HEK293 (cell line): ENCODE measurements at regions not wholly inside any gene's neighbourhood (a gene's known extent, or its start where the extent isn't known, plus 50 kb on each side); places are given as distances from the start of the nearest gene placed in this dataset.

Experiments
- CTCF ChIA-PET: fragments of 350-600 bp; formaldehyde crosslinking; extraction: SDS; loops from one replicate; lab custom pipeline; 2021; ENCODE audit warnings: antibody characterized with exemption; lab: Yijun Ruan, JAX
- POLR2A ChIA-PET: fragments of 300-600 bp; formaldehyde crosslinking; extraction: SDS; loops from one replicate; lab custom pipeline; 2020; ENCODE audit warnings: antibody characterized with exemption, inconsistent platforms; lab: Yijun Ruan, JAX
- H3K27ac ChIP-seq: fragments of 200-500 bp; sonication (Bioruptor generic); 2 replicates; pipeline ENCODE4 v1.5.1; 2014; ENCODE audit warnings: low read depth, low read length, control low read depth, inconsistent platforms; ENCODE audit errors: extremely low read depth
- H3K36me3 ChIP-seq, 2 experiments: fragments of 200-500 bp in 1 of 2; sonication (Bioruptor generic) in 1 of 2; 1 replicate in 1 of 2; 2 replicates in 1 of 2; pipeline ENCODE4 v1.5.1; 2014 to 2017; ENCODE audit warnings: inconsistent platforms in 2 of 2, low read length in 2 of 2; ENCODE audit not compliant: control insufficient read depth in 2 of 2, insufficient read depth in 1 of 2
- H3K4me1 ChIP-seq: fragments of 200-500 bp; sonication (Bioruptor generic); 2 replicates; pipeline ENCODE4 v1.5.1; 2014; ENCODE audit warnings: mild to moderate bottlenecking, low read length, inconsistent platforms; ENCODE audit not compliant: control insufficient read depth, insufficient read depth
- H3K4me3 ChIP-seq: 2 replicates; pipeline ENCODE4 v1.5.1; 2011; ENCODE audit warnings: low read depth, mild to moderate bottlenecking, control low read depth, low read length, moderate library complexity
- H3K9me3 ChIP-seq: fragments of 200-500 bp; sonication (Bioruptor generic); 2 replicates; pipeline ENCODE4 v1.5.1; 2014; ENCODE audit warnings: low read depth, low read length, inconsistent platforms; ENCODE audit not compliant: control insufficient read depth, insufficient read depth
- FEZF1 ChIP-seq: fragments of 450-650 bp; formaldehyde crosslinking; IDR thresholded peaks from 2 replicates; pipeline ENCODE4 v1.5.1; 2016; ENCODE audit warnings: missing biosample characterization, missing genetic modification characterization
- GLIS2 ChIP-seq: fragments of 450-650 bp; formaldehyde crosslinking; IDR thresholded peaks from 2 replicates; pipeline ENCODE4 v1.5.1; 2016; ENCODE audit warnings: missing biosample characterization, missing genetic modification characterization
- KLF16 ChIP-seq: fragments of 450-650 bp; formaldehyde crosslinking; IDR thresholded peaks from 2 replicates; pipeline ENCODE4 v1.5.1; 2017; ENCODE audit warnings: missing biosample characterization, missing genetic modification characterization
- SP7 ChIP-seq: fragments of 450-650 bp; formaldehyde crosslinking; IDR thresholded peaks from 2 replicates; pipeline ENCODE4 v1.5.1; 2016; ENCODE audit warnings: missing biosample characterization, missing genetic modification characterization
- TSHZ1 ChIP-seq: fragments of 450-650 bp; formaldehyde crosslinking; IDR thresholded peaks from 2 replicates; pipeline ENCODE4 v1.5.1; 2016; ENCODE audit warnings: missing biosample characterization, missing genetic modification characterization, borderline replicate concordance
- ZBTB26 ChIP-seq: fragments of 450-650 bp; formaldehyde crosslinking; optimal IDR thresholded peaks from 2 replicates; pipeline ENCODE3; 2016; ENCODE audit warnings: missing biosample characterization, mild to moderate bottlenecking, missing genetic modification characterization
- ZEB2 ChIP-seq: fragments of 450-650 bp; formaldehyde crosslinking; IDR thresholded peaks from 2 replicates; pipeline ENCODE4 v1.5.1; 2016; ENCODE audit warnings: missing biosample characterization, missing genetic modification characterization
- ZFP3 ChIP-seq: fragments of 450-650 bp; formaldehyde crosslinking; IDR thresholded peaks from 2 replicates; pipeline ENCODE4 v1.5.1; 2016; ENCODE audit warnings: low read depth, missing biosample characterization, missing genetic modification characterization
- ZFP41 ChIP-seq: fragments of 450-650 bp; formaldehyde crosslinking; IDR thresholded peaks from 2 replicates; pipeline ENCODE4 v1.5.1; 2016; ENCODE audit warnings: missing biosample characterization, missing genetic modification characterization, borderline replicate concordance
- ZNF112 ChIP-seq: fragments of 450-650 bp; formaldehyde crosslinking; IDR thresholded peaks from 2 replicates; pipeline ENCODE4 v1.5.0; 2017; ENCODE audit warnings: missing biosample characterization, missing genetic modification characterization
- ZNF221 ChIP-seq: fragments of 450-650 bp; formaldehyde crosslinking; IDR thresholded peaks from 2 replicates; pipeline ENCODE4 v1.5.1; 2017; ENCODE audit warnings: missing biosample characterization, missing genetic modification characterization, borderline replicate concordance
- ZNF354C ChIP-seq: fragments of 450-650 bp; formaldehyde crosslinking; IDR thresholded peaks from 2 replicates; pipeline ENCODE4 v1.5.1; 2016; ENCODE audit warnings: missing biosample characterization, missing genetic modification characterization, low read depth, borderline replicate concordance
- ZNF416 ChIP-seq: fragments of 450-650 bp; formaldehyde crosslinking; IDR thresholded peaks from 2 replicates; pipeline ENCODE4 v1.5.1; 2016; ENCODE audit warnings: missing biosample characterization, missing genetic modification characterization
- ZNF488 ChIP-seq: fragments of 450-650 bp; formaldehyde crosslinking; IDR thresholded peaks from 2 replicates; pipeline ENCODE4 v1.5.1; 2016; ENCODE audit warnings: missing biosample characterization, missing genetic modification characterization
- ZNF530 ChIP-seq: fragments of 450-650 bp; formaldehyde crosslinking; IDR thresholded peaks from 2 replicates; pipeline ENCODE4 v1.5.1; 2016; ENCODE audit warnings: low read depth, missing biosample characterization, missing genetic modification characterization
- ZNF621 ChIP-seq: fragments of 450-650 bp; formaldehyde crosslinking; IDR thresholded peaks from 2 replicates; pipeline ENCODE4 v1.5.1; 2017; ENCODE audit warnings: missing biosample characterization, missing genetic modification characterization
- ZNF837 ChIP-seq: fragments of 450-650 bp; formaldehyde crosslinking; IDR thresholded peaks from 2 replicates; pipeline ENCODE4 v1.5.1; 2016; ENCODE audit warnings: missing biosample characterization, missing genetic modification characterization
- ZSCAN18 ChIP-seq: fragments of 450-650 bp; formaldehyde crosslinking; IDR thresholded peaks from 2 replicates; pipeline ENCODE4 v1.5.1; 2016; ENCODE audit warnings: missing biosample characterization, missing genetic modification characterization
- ZSCAN30 ChIP-seq: fragments of 450-650 bp; IDR thresholded peaks from 2 replicates; pipeline ENCODE4 v1.5.1; 2018; ENCODE audit warnings: missing biosample characterization, mild to moderate bottlenecking, missing genetic modification characterization, moderate library complexity

- Histone ChIP-seq H3K36me3 (no peaks in the 10 kb centered on the region), H3K4me1 (no peaks in the 10 kb centered on the region), H3K4me3 (no peak overlapping the region), H3K27ac (no peak overlapping the region), H3K9me3 (no peaks in the 10 kb centered on the region)
- CTCF ChIA-PET: no interaction called here
- POLR2A ChIA-PET: no interaction called here
- TF ChIP-seq ZSCAN30: no peak
- no peak for TF ChIP-seq ZNF112 (tag by site-specific recombination)
- no peak for TF ChIP-seq ZFP41 (tag by site-specific recombination)
- no peak for TF ChIP-seq ZNF837
- no peak for TF ChIP-seq TSHZ1 (tag by site-specific recombination)
- TF ChIP-seq ZEB2 (tag by site-specific recombination): no peak
- no peak for TF ChIP-seq ZFP3 (tag by site-specific recombination)
- no peak for TF ChIP-seq ZSCAN18 (tag by site-specific recombination)
- TF ChIP-seq ZNF621 (tag by site-specific recombination): no peak
- no peak for TF ChIP-seq ZNF221 (tag by site-specific recombination)
- TF ChIP-seq SP7 (tag by site-specific recombination): no peak
- TF ChIP-seq ZNF354C: no peak
Measured at GRCh38 chr2:116716038-116716437, 1098.5 kb upstream of the DDX18 start.

GRCh38 chr2:116716444-116716843, 1098.0 kb upstream of the DDX18 start:
- Histone ChIP-seq H3K9me3 (no peaks in the 10 kb centered on the region), H3K36me3 (no peaks in the 10 kb centered on the region), H3K4me1 (no peaks in the 10 kb centered on the region), H3K27ac (no peak overlapping the region), H3K4me3 (no peak overlapping the region)
- no peak for TF ChIP-seq ZNF488 (tag by site-specific recombination)
- TF ChIP-seq ZNF530 (tag by site-specific recombination): no peak
- no peak for TF ChIP-seq FEZF1 (tag by site-specific recombination)
- no peak for TF ChIP-seq ZNF416 (tag by site-specific recombination)
- ChIA-PET POLR2A (no interaction called here), CTCF (no interaction called here)

- no peak overlapping the region for H3K27ac ChIP-seq
- H3K36me3 ChIP-seq: no peaks in the 10 kb centered on the region
- H3K4me3 ChIP-seq: no peak overlapping the region
- H3K4me1 ChIP-seq: no peaks in the 10 kb centered on the region
- CTCF ChIA-PET: interaction anchor here (0.5 kb wide), 1 partner anchor 989 kb away, joined by 3 read pairs; no protein-coding TSS in a partner anchor
- H3K9me3 ChIP-seq: no peaks in the 10 kb centered on the region
- TF ChIP-seq KLF16 (no peak), ZBTB26 (tag by site-specific recombination) (no peak), GLIS2 (tag by site-specific recombination) (no peak)
- POLR2A ChIA-PET: no interaction called here
Measured at GRCh38 chr2:116717832-116718231, 1096.7 kb upstream of the DDX18 start.
